Mesenchymal stem cell (in vitro differentiated cells and primary cell): ENCODE measurements at regions not wholly inside any gene's neighbourhood (a gene's known extent, or its start where the extent isn't known, plus 50 kb on each side); places are given as distances from the start of the nearest gene placed in this dataset.

ENCODE experiments used
- DNase-seq: peaks from one replicate; pipeline ENCODE4 v3.0.0-alpha.2; 2013
- H2AFZ ChIP-seq: one replicate; pipeline ENCODE4 v1.6.1; 2013; ENCODE audit warnings: low read depth, mild to moderate bottlenecking, control low read depth, inconsistent platforms, low read length, moderate library complexity
- H2AK5ac ChIP-seq: 2 replicates; pipeline ENCODE4 v1.6.1; 2013; ENCODE audit warnings: low read length, moderate library complexity, mild to moderate bottlenecking, inconsistent platforms; ENCODE audit not compliant: severe bottlenecking
- H2BK120ac ChIP-seq: one replicate; pipeline ENCODE4 v1.6.1; 2013; ENCODE audit warnings: low read depth, mild to moderate bottlenecking, inconsistent platforms, low read length, moderate library complexity
- H2BK12ac ChIP-seq, 2 experiments: one replicate each; pipeline ENCODE4 v1.6.1; 2013; ENCODE audit warnings: inconsistent platforms in 2 of 2, low read length in 2 of 2, mild to moderate bottlenecking in 2 of 2, moderate library complexity in 2 of 2, control low read depth in 1 of 2
- H2BK15ac ChIP-seq: one replicate; pipeline ENCODE4 v1.6.1; 2013; ENCODE audit warnings: mild to moderate bottlenecking, low read depth, inconsistent platforms; ENCODE audit not compliant: poor library complexity, severe bottlenecking
- H2BK5ac ChIP-seq: 2 replicates; pipeline ENCODE4 v1.6.1; 2013; ENCODE audit warnings: low read depth, mild to moderate bottlenecking, low read length, control low read depth, inconsistent platforms; ENCODE audit not compliant: poor library complexity, severe bottlenecking
- H3K14ac ChIP-seq, 2 experiments: one replicate each; pipeline ENCODE4 v1.6.1; 2013; ENCODE audit warnings: inconsistent platforms in 2 of 2, low read length in 2 of 2, control low read depth in 1 of 2, mild to moderate bottlenecking in 1 of 2, moderate library complexity in 1 of 2
- H3K18ac ChIP-seq, 2 experiments: one replicate each; pipeline ENCODE4 v1.6.1; 2013; ENCODE audit warnings: inconsistent platforms in 2 of 2, low read length in 2 of 2, control low read depth in 1 of 2, low read depth in 1 of 2, mild to moderate bottlenecking in 1 of 2
- H3K23ac ChIP-seq, 2 experiments: one replicate each; pipeline ENCODE4 v1.6.1; 2013; ENCODE audit warnings: inconsistent platforms in 2 of 2, low read length in 2 of 2, mild to moderate bottlenecking in 2 of 2, moderate library complexity in 2 of 2, control low read depth in 1 of 2
- H3K27ac ChIP-seq: 2 replicates; pipeline ENCODE4 v1.5.1; 2013; ENCODE audit warnings: mild to moderate bottlenecking, moderate library complexity, low read length, control low read depth, inconsistent platforms; ENCODE audit not compliant: poor library complexity, severe bottlenecking
- H3K27me3 ChIP-seq, 2 experiments: 2 replicates each; pipeline versions ENCODE4 v1.6.1 to v1.7.0; 2013; ENCODE audit warnings: low read length in 2 of 2, mild to moderate bottlenecking in 2 of 2, moderate library complexity in 2 of 2, control low read depth in 1 of 2, inconsistent platforms in 1 of 2; ENCODE audit not compliant: control insufficient read depth in 1 of 2, insufficient read depth in 1 of 2
- H3K36me3 ChIP-seq, 2 experiments: 2 replicates each; pipeline versions ENCODE4 v1.6.1 to v1.7.0; 2013; ENCODE audit warnings: low read length in 2 of 2, control low read depth in 1 of 2, inconsistent platforms in 1 of 2, low read depth in 1 of 2, mild to moderate bottlenecking in 1 of 2; ENCODE audit not compliant: insufficient read depth in 2 of 2, control insufficient read depth in 1 of 2
- H3K4ac ChIP-seq, 2 experiments: one replicate each; pipeline ENCODE4 v1.6.1; 2013; ENCODE audit warnings: inconsistent platforms in 2 of 2, low read length in 2 of 2, mild to moderate bottlenecking in 2 of 2, moderate library complexity in 2 of 2, control low read depth in 1 of 2, low read depth in 1 of 2
- H3K4me1 ChIP-seq: 2 replicates; pipeline ENCODE4 v1.6.1; 2013; ENCODE audit warnings: low read depth, low read length, control low read depth; ENCODE audit not compliant: control insufficient read depth, insufficient read depth
- H3K4me2 ChIP-seq: 2 replicates; pipeline ENCODE4 v1.6.1; 2013; ENCODE audit warnings: low read length, mild to moderate bottlenecking, inconsistent platforms; ENCODE audit not compliant: poor library complexity, severe bottlenecking
- H3K4me3 ChIP-seq, 2 experiments: 2 replicates each; pipeline versions ENCODE4 v1.5.1 to v1.7.0; 2013; ENCODE audit warnings: low read length in 2 of 2, mild to moderate bottlenecking in 2 of 2, control low read depth in 1 of 2, low read depth in 1 of 2; ENCODE audit not compliant: insufficient read depth in 1 of 2
- H3K79me1 ChIP-seq: replicated peaks from 2 replicates; pipeline ENCODE4 v1.6.1; 2013; ENCODE audit warnings: mild to moderate bottlenecking, control low read depth, low read length, inconsistent platforms; ENCODE audit not compliant: poor library complexity, severe bottlenecking
- H3K9ac ChIP-seq: 2 replicates; pipeline ENCODE4 v1.7.0; 2013; ENCODE audit warnings: mild to moderate bottlenecking, low read length, moderate library complexity
- H3K9me3 ChIP-seq: 2 replicates; pipeline ENCODE4 v1.7.0; 2013; ENCODE audit warnings: mild to moderate bottlenecking, low read length; ENCODE audit not compliant: control insufficient read depth
- H4K8ac ChIP-seq: one replicate; pipeline ENCODE4 v1.6.1; 2013; ENCODE audit warnings: inconsistent platforms, mild to moderate bottlenecking, low read length, moderate library complexity
- H4K91ac ChIP-seq: one replicate; pipeline ENCODE4 v1.6.1; 2013; ENCODE audit warnings: mild to moderate bottlenecking, low read length, inconsistent platforms
- WGBS: methylation state at CpG from one replicate; pipeline ENCODE4 v1.1.7; 2013; ENCODE audit warnings: mixed read lengths; 5-methylcytosine and 5-hydroxymethylcytosine counted together

- Histone ChIP-seq H4K8ac (no peak overlapping the region), H2BK5ac (no peak overlapping the region), H3K4ac (no peak overlapping the region), H4K91ac (no peak overlapping the region), H2AFZ (no peak overlapping the region), H3K9me3 (no peaks in the 10 kb centered on the region), H3K9ac (no peak overlapping the region), H2BK12ac (no peak overlapping the region), H3K23ac (peak overlapping the region in 1 of 2 experiments; percentile 86), H3K27me3 (peaks cover 62 to 77% of the 10 kb centered on the region in 2 experiments), H3K18ac (peak overlapping the region in 1 of 2 experiments; percentile 18), H2BK15ac (no peak overlapping the region), H3K4me1 (peaks cover 31% of the 10 kb centered on the region), H3K36me3 (no peaks in the 10 kb centered on the region), H3K14ac (no peak overlapping the region), H2AK5ac (no peak overlapping the region), H3K27ac (no peak overlapping the region), H3K4me2 (peak overlapping the region; percentile 36), H3K79me1 (no peaks in the 10 kb centered on the region), H3K4me3 (no peak overlapping the region), H2BK120ac (no peak overlapping the region)
- WGBS = 0% methylated on average over 13 of the region's 16 CpGs
- peak; percentile 42 for DNase-seq
Measured at GRCh38 chr6:41426438-41426851, 91.0 kb downstream of the NCR2 start.

GRCh38 chr6:41426888-41427641 is 91.7 kb downstream of the NCR2 start:
- peak overlapping the region; percentile 47 to 59 for H3K4me3 ChIP-seq
- no peak overlapping the region for H3K27ac ChIP-seq
- no peak overlapping the region for H2AFZ ChIP-seq
- H3K9ac ChIP-seq = no peak overlapping the region
- peaks cover 31% of the 10 kb centered on the region for H3K4me1 ChIP-seq
- peaks cover 62 to 75% of the 10 kb centered on the region in 2 experiments for H3K27me3 ChIP-seq
- no peak for DNase-seq
- H2BK120ac ChIP-seq = no peak overlapping the region
- H3K23ac ChIP-seq = peak overlapping the region in 1 of 2 experiments; percentile 83
- no peak overlapping the region for H2AK5ac ChIP-seq
- H3K14ac ChIP-seq = no peak overlapping the region
- H3K4me2 ChIP-seq = peak overlapping the region; percentile 87
- H3K4ac ChIP-seq = no peak overlapping the region
- no peaks in the 10 kb centered on the region for H3K79me1 ChIP-seq
- no peaks in the 10 kb centered on the region for H3K9me3 ChIP-seq
- 5% methylated on average over 27 of the region's 30 CpGs for WGBS
- no peak overlapping the region for H2BK12ac ChIP-seq
- H3K36me3 ChIP-seq = no peaks in the 10 kb centered on the region
- no peak overlapping the region for H2BK5ac ChIP-seq
- H4K8ac ChIP-seq = no peak overlapping the region
- no peak overlapping the region for H4K91ac ChIP-seq
- peak overlapping the region in 1 of 2 experiments; percentile 48 for H3K18ac ChIP-seq
- peak overlapping the region; percentile 71 for H2BK15ac ChIP-seq

- Histone ChIP-seq H2AK5ac (no peak overlapping the region), H3K14ac (no peak overlapping the region), H3K9me3 (no peaks in the 10 kb centered on the region), H2BK120ac (no peak overlapping the region), H3K4ac (no peak overlapping the region), H3K9ac (no peak overlapping the region), H2BK15ac (no peak overlapping the region), H2BK5ac (no peak overlapping the region), H3K4me1 (peaks cover 31% of the 10 kb centered on the region), H3K36me3 (no peaks in the 10 kb centered on the region), H3K27me3 (peaks cover 58 to 70% of the 10 kb centered on the region in 2 experiments), H4K91ac (no peak overlapping the region), H2BK12ac (peak overlapping the region in 1 of 2 experiments; percentile 21), H2AFZ (no peak overlapping the region), H3K27ac (no peak overlapping the region), H3K23ac (peak overlapping the region in 1 of 2 experiments; percentile 83), H3K79me1 (no peaks in the 10 kb centered on the region), H3K4me3 (peak overlapping the region; percentile 47 to 59), H3K4me2 (peak overlapping the region; percentile 87), H4K8ac (no peak overlapping the region), H3K18ac (peak overlapping the region in 1 of 2 experiments; percentile 48)
- 2% methylated on average over 49 of the region's 71 CpGs for WGBS
- DNase-seq = no peak
Measured at GRCh38 chr6:41427642-41428335, 92.4 kb downstream of the NCR2 start.

GRCh38 chr6:41428336-41428995 is 93.1 kb downstream of the NCR2 start:
- H2BK15ac ChIP-seq = no peak overlapping the region
- H3K18ac ChIP-seq = no peak overlapping the region
- no peak overlapping the region for H3K23ac ChIP-seq
- peaks cover 54 to 63% of the 10 kb centered on the region in 2 experiments for H3K27me3 ChIP-seq
- H3K9me3 ChIP-seq = no peaks in the 10 kb centered on the region
- H2BK5ac ChIP-seq = no peak overlapping the region
- no peak overlapping the region for H3K9ac ChIP-seq
- no peak overlapping the region for H2AK5ac ChIP-seq
- no peak for DNase-seq
- no peak overlapping the region for H3K14ac ChIP-seq
- no peak overlapping the region for H4K8ac ChIP-seq
- no peaks in the 10 kb centered on the region for H3K36me3 ChIP-seq
- 9% methylated on average over 21 of the region's 35 CpGs for WGBS
- no peak overlapping the region for H3K4ac ChIP-seq
- no peak overlapping the region for H2AFZ ChIP-seq
- H3K27ac ChIP-seq = no peak overlapping the region
- H3K4me2 ChIP-seq = peak overlapping the region; percentile 87
- no peak overlapping the region for H4K91ac ChIP-seq
- H2BK120ac ChIP-seq = no peak overlapping the region
- H3K4me1 ChIP-seq = peaks cover 31% of the 10 kb centered on the region
- peak overlapping the region in 1 of 2 experiments; percentile 47 for H3K4me3 ChIP-seq
- no peaks in the 10 kb centered on the region for H3K79me1 ChIP-seq
- no peak overlapping the region for H2BK12ac ChIP-seq
